Ovary (tissue), 7 donors: ENCODE measurements at regions not wholly inside any gene's neighbourhood (a gene's known extent, or its start where the extent isn't known, plus 50 kb on each side); places are given as distances from the start of the nearest gene placed in this dataset.

ENCODE experiments used
- DNase-seq, 5 donors: peaks; one replicate each; pipeline ENCODE4 v3.0.0-alpha.2; 2019 to 2020
- H3K27ac ChIP-seq, 2 donors: fragments of 200-600 bp; one replicate each; pipeline versions ENCODE4 v1.5.1 to v1.8.0; 2019 to 2022
- H3K27me3 ChIP-seq: fragments of 200-600 bp; one replicate; pipeline ENCODE4 v1.8.0; 2022
- H3K36me3 ChIP-seq: fragments of 200-600 bp; sonication (generic); one replicate; pipeline ENCODE4 v1.5.1; 2019
- H3K4me1 ChIP-seq: one replicate; pipeline ENCODE4 v1.8.1; 2013; ENCODE audit warnings: mild to moderate bottlenecking, moderate library complexity; ENCODE audit not compliant: insufficient read depth
- H3K4me3 ChIP-seq: fragments of 200-600 bp; sonication (generic); one replicate; pipeline ENCODE4 v1.5.1; 2017
- H3K9me3 ChIP-seq, 2 donors: fragments of 200-600 bp in 1 of 2; sonication (generic) in 1 of 2; one replicate each; pipeline versions ENCODE4 v1.5.1 to v1.8.1; 2013 to 2019; ENCODE audit warnings: mild to moderate bottlenecking in 1 of 2, moderate library complexity in 1 of 2
- EP300 ChIP-seq: sonication (generic); formaldehyde crosslinking; IDR thresholded peaks from one replicate; pipeline ENCODE4 v1.6.1; 2017; ENCODE audit warnings: antibody characterized with exemption
- POLR2A ChIP-seq: fragments of 450-650 bp; IDR thresholded peaks from one replicate; pipeline ENCODE4 v1.6.1; 2017; ENCODE audit warnings: antibody characterized with exemption, mild to moderate bottlenecking, moderate library complexity
- WGBS, 3 donors: extraction: QIAGEN DNeasy Blood & Tissue Kit in 1 of 3; methylation state at CpG; one replicate each; pipeline versions ENCODE4 v1.1.5 to v1.1.7; 2013 to 2017; 5-methylcytosine and 5-hydroxymethylcytosine counted together
- intact Hi-C, 4 donors: fragments of 100-400 bp; cut with DNase I; formaldehyde crosslinking; loops; one replicate each; pipeline versions ENCODE4 v1.11.0 to v1.15.1; 2022 to 2023
- TF ChIP-seq, protein P1 (sequence below), 3 donors: fragments of 450-650 bp in 2 of 3; fragments of 200-600 bp in 1 of 3; IDR thresholded peaks; one replicate each; pipeline versions ENCODE4 v1.5.1 to v1.8.0; 2016 to 2022; ENCODE audit warnings: antibody characterized with exemption in 3 of 3, mild to moderate bottlenecking in 1 of 3
- donor health status: DM: no; HTN: no; CAD: no; lungs with moderate emphysema.
- donor health status: DM: no; HTN: no; CAD: no.
- donor health status: Bipolar disorder and iron deficiency.
- donor health status: DM: no; HTN: no; CAD: no.
- donor health status: DM: yes; HTN: yes; CAD: no.

DNA sequence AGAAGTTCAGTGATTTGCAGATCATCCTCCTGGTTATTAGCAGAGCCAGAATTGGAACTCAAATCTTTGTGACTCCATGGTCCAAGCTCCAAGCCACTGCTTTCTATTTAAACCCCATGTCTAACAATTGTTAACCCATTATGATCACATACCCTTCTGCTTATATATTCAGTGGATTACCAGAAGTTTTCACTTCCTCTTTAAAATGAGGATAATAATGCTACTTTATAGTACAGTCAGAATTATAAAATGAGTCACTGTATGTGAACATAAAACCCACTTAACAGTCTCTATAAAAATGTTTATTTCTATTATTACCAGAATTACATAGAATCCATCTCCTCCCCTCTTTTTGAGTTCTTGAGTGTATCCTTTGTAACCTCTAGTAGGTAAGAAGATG is 550.7 kb upstream of the DPPA4 start:
- Histone ChIP-seq H3K27ac (no peak overlapping the region), H3K27me3 (no peaks in the 10 kb centered on the region), H3K4me1 (no peaks in the 10 kb centered on the region), H3K36me3 (no peaks in the 10 kb centered on the region), H3K9me3 (no peaks in the 10 kb centered on the region), H3K4me3 (no peak overlapping the region)
- DNase-seq: no peak
- TF ChIP-seq, protein P1, sequence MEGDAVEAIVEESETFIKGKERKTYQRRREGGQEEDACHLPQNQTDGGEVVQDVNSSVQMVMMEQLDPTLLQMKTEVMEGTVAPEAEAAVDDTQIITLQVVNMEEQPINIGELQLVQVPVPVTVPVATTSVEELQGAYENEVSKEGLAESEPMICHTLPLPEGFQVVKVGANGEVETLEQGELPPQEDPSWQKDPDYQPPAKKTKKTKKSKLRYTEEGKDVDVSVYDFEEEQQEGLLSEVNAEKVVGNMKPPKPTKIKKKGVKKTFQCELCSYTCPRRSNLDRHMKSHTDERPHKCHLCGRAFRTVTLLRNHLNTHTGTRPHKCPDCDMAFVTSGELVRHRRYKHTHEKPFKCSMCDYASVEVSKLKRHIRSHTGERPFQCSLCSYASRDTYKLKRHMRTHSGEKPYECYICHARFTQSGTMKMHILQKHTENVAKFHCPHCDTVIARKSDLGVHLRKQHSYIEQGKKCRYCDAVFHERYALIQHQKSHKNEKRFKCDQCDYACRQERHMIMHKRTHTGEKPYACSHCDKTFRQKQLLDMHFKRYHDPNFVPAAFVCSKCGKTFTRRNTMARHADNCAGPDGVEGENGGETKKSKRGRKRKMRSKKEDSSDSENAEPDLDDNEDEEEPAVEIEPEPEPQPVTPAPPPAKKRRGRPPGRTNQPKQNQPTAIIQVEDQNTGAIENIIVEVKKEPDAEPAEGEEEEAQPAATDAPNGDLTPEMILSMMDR (IDR thresholded peaks at IDR 0.05): no peak
- TF ChIP-seq POLR2A (no peak), EP300 (no peak)
- intact Hi-C loops: no loop called here

DNA sequence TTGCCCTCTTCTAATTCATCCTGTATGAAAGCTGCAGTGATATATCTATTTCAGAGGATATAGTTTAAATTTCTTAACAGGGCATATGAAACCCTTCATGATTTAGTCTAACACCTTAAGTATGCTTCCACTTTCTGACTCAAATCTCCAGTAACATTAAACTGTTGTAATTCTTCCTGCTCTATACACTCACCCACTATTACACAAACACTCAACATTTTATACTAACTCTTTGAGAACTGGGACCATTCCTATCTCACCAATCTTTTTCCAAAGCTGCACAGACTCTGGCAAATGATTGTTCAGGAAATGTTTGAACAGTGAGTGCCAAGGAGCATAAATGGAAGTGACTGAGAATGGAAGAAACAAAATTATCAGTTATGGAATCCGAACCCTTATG is 560.4 kb upstream of the DPPA4 start:
- no peaks in the 10 kb centered on the region for H3K4me1 ChIP-seq
- no peaks in the 10 kb centered on the region for H3K36me3 ChIP-seq
- H3K27ac ChIP-seq: no peak overlapping the region
- no peaks in the 10 kb centered on the region for H3K9me3 ChIP-seq
- WGBS, 3 donors: 78 to 93% (median 92%) methylated on average over 1 of the region's 1 CpG
- TF ChIP-seq EP300 (no peak), POLR2A (no peak)
- TF ChIP-seq, protein P1 (IDR thresholded peaks at IDR 0.05): no peak
- intact Hi-C loops: no loop called here
- no peak overlapping the region for H3K4me3 ChIP-seq
- DNase-seq: no peak
- H3K27me3 ChIP-seq: no peaks in the 10 kb centered on the region

DNA sequence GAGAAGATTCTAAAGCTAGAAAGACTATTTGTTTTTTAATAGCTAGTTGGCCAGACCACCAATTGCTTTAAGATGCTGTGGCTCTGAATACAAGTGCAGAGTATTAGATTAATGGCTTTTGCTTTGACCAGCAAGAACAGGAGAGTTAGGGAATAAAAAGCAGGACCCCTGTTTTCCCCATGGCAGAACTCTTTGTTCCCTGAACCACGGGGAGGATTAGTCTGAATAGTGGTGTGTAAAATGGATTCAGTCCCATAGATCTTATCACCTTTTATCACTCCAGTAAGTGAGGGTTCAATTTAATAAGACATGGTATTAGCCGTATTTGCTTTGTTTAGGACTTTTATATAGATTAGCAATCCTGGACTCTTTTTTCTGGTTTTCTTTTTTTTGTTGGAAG is 562.6 kb upstream of the DPPA4 start:
- no peaks in the 10 kb centered on the region for H3K9me3 ChIP-seq
- intact Hi-C loops: no loop called here
- 63 to 76% (median 73%) methylated on average over 2 of the region's 2 CpGs for WGBS, 3 donors
- H3K36me3 ChIP-seq: no peaks in the 10 kb centered on the region
- no peaks in the 10 kb centered on the region for H3K4me1 ChIP-seq
- no peak for DNase-seq
- no peaks in the 10 kb centered on the region for H3K27me3 ChIP-seq
- no peak overlapping the region for H3K27ac ChIP-seq
- H3K4me3 ChIP-seq: no peak overlapping the region
- TF ChIP-seq, protein P1 (IDR thresholded peaks at IDR 0.05): no peak
- no peak for TF ChIP-seq POLR2A
- no peak for TF ChIP-seq EP300

GRCh38 chr3:109900783-109901182 is 563.4 kb upstream of the DPPA4 start:
- DNase-seq: no peak
- Histone ChIP-seq H3K4me1 (no peaks in the 10 kb centered on the region), H3K9me3 (no peaks in the 10 kb centered on the region), H3K27ac (no peak overlapping the region), H3K27me3 (no peaks in the 10 kb centered on the region), H3K4me3 (no peak overlapping the region), H3K36me3 (no peaks in the 10 kb centered on the region)
- TF ChIP-seq, protein P1 (IDR thresholded peaks at IDR 0.05): no peak
- TF ChIP-seq POLR2A (no peak), EP300 (no peak)
- intact Hi-C loops: no loop called here
- 50 to 88% (median 55%) methylated on average over 1 of the region's 1 CpG for WGBS, 3 donors

GRCh38 chr3:109902549-109902948 is 565.2 kb upstream of the DPPA4 start:
- no peak overlapping the region for H3K27ac ChIP-seq
- H3K27me3 ChIP-seq: no peaks in the 10 kb centered on the region
- intact Hi-C loops: no loop called here
- WGBS, 3 donors: 89 to 92% (median 90%) methylated on average over 4 of the region's 4 CpGs
- H3K36me3 ChIP-seq: no peaks in the 10 kb centered on the region
- no peak for TF ChIP-seq POLR2A
- TF ChIP-seq EP300: no peak
- TF ChIP-seq, protein P1 (IDR thresholded peaks at IDR 0.05): no peak
- DNase-seq: no peak
- no peaks in the 10 kb centered on the region for H3K4me1 ChIP-seq
- H3K4me3 ChIP-seq: no peak overlapping the region
- no peaks in the 10 kb centered on the region for H3K9me3 ChIP-seq
